Neural progenitor cell (in vitro differentiated cells): ENCODE measurements at regions not wholly inside any gene's neighbourhood (a gene's known extent, or its start where the extent isn't known, plus 50 kb on each side); places are given as distances from the start of the nearest gene placed in this dataset.
A peak's percentile ranks its signal among the peaks of the same experiment; 100 is the strongest.

Experiments used
- DNase-seq: peaks from one replicate; pipeline ENCODE4 v3.0.0-alpha.2; 2016; ENCODE audit warnings: low spot score
- H2AFZ ChIP-seq: fragments of 200-600 bp; sonication (generic); replicated peaks from 2 replicates; pipeline ENCODE4 v1.6.1; 2016; ENCODE audit warnings: antibody characterized with exemption
- H3F3A ChIP-seq: fragments of 200-600 bp; sonication (generic); 2 replicates; pipeline ENCODE4 v1.6.1; 2016; ENCODE audit warnings: antibody characterized with exemption, low read depth
- H3K27ac ChIP-seq: fragments of 200-600 bp; sonication (generic); 2 replicates; pipeline ENCODE4 v1.5.1; 2016; ENCODE audit warnings: mild to moderate bottlenecking
- H3K27me3 ChIP-seq: fragments of 200-600 bp; sonication (generic); 2 replicates; pipeline ENCODE4 v1.6.1; 2016; ENCODE audit warnings: mild to moderate bottlenecking, moderate library complexity
- H3K36me3 ChIP-seq: fragments of 200-600 bp; sonication (generic); 2 replicates; pipeline ENCODE4 v1.5.1; 2016
- H3K4me1 ChIP-seq: fragments of 200-600 bp; sonication (generic); 2 replicates; pipeline ENCODE4 v1.6.1; 2016; ENCODE audit warnings: mixed run types
- H3K4me2 ChIP-seq: fragments of 200-600 bp; sonication (generic); 2 replicates; pipeline ENCODE4 v1.6.1; 2016
- H3K4me3 ChIP-seq: fragments of 200-600 bp; sonication (generic); 2 replicates; pipeline ENCODE4 v1.5.1; 2016
- H3K79me2 ChIP-seq: fragments of 200-600 bp; sonication (generic); 2 replicates; pipeline ENCODE4 v1.6.1; 2016; ENCODE audit warnings: low read depth
- H3K9ac ChIP-seq: fragments of 200-600 bp; sonication (generic); 2 replicates; pipeline ENCODE4 v1.6.1; 2016
- H3K9me3 ChIP-seq: fragments of 200-600 bp; sonication (generic); 2 replicates; pipeline ENCODE4 v1.5.1; 2016; ENCODE audit warnings: low read depth
- H4K20me1 ChIP-seq: fragments of 200-600 bp; sonication (generic); 2 replicates; pipeline ENCODE4 v1.6.1; 2016; ENCODE audit warnings: low read depth
- H3K27ac Mint-ChIP-seq: 3 replicates; pipeline ENCODE4 v1.8.0; 2021; ENCODE audit warnings: mixed read lengths
- H3K27me3 Mint-ChIP-seq: 2 replicates; pipeline ENCODE4 v1.8.0; 2022; ENCODE audit warnings: low read depth, mild to moderate bottlenecking, inconsistent platforms, moderate library complexity, mixed read lengths; ENCODE audit not compliant: insufficient read depth
- H3K36me3 Mint-ChIP-seq: 3 replicates; pipeline ENCODE4 v1.8.0; 2021; ENCODE audit warnings: mixed read lengths
- H3K4me1 Mint-ChIP-seq: 3 replicates; pipeline ENCODE4 v1.8.0; 2021; ENCODE audit warnings: mixed read lengths
- H3K4me3 Mint-ChIP-seq: 3 replicates; pipeline ENCODE4 v1.8.0; 2021; ENCODE audit warnings: mild to moderate bottlenecking, moderate library complexity, mixed read lengths
- H3K9me3 Mint-ChIP-seq: 3 replicates; pipeline ENCODE4 v1.8.0; 2020; ENCODE audit warnings: mixed read lengths
- CTCF ChIP-seq: fragments of 200-600 bp; sonication (generic); IDR thresholded peaks from 2 replicates; pipeline ENCODE4 v1.5.1; 2017; ENCODE audit warnings: antibody characterized with exemption, mild to moderate bottlenecking
- EZH2 ChIP-seq: fragments of 200-600 bp; sonication (generic); IDR thresholded peaks from 2 replicates; pipeline ENCODE4 v1.6.1; 2017; ENCODE audit warnings: antibody characterized with exemption, mild to moderate bottlenecking, moderate library complexity
- EZH2phosphoT487 ChIP-seq: fragments of 200-600 bp; sonication (generic); IDR thresholded peaks from 2 replicates; pipeline ENCODE4 v1.6.1; 2017; ENCODE audit warnings: antibody characterized with exemption

GRCh38 chr4:140234697-140235060 lies 80.7 kb upstream of the MAML3 start:
- no peaks in the 10 kb centered on the region for H3K79me2 ChIP-seq
- no peak overlapping the region for H3K27ac Mint-ChIP-seq
- H3K4me3 ChIP-seq, result no peak overlapping the region
- no peaks in the 10 kb centered on the region for H3K9me3 ChIP-seq
- no peak for DNase-seq
- peaks cover 34% of the 10 kb centered on the region for H3K4me1 ChIP-seq
- no peak overlapping the region for H3K4me3 Mint-ChIP-seq
- H3K4me2 ChIP-seq, result no peak overlapping the region
- H3K9me3 Mint-ChIP-seq, result peaks cover 5% of the 10 kb centered on the region
- H3F3A ChIP-seq, result peaks cover 36% of the 10 kb centered on the region
- H3K9ac ChIP-seq, result no peak overlapping the region
- no peaks in the 10 kb centered on the region for H4K20me1 ChIP-seq
- no peaks in the 10 kb centered on the region for H3K36me3 ChIP-seq
- H3K36me3 Mint-ChIP-seq, result no peaks in the 10 kb centered on the region
- no peak overlapping the region for H2AFZ ChIP-seq
- H3K27me3 Mint-ChIP-seq, result peaks cover 4% of the 10 kb centered on the region
- peaks cover 63% of the 10 kb centered on the region for H3K4me1 Mint-ChIP-seq
- H3K27ac ChIP-seq, result no peak overlapping the region
- no peaks in the 10 kb centered on the region for H3K27me3 ChIP-seq
- TF ChIP-seq EZH2, result no peak
- no peak for TF ChIP-seq CTCF
- no peak for TF ChIP-seq EZH2phosphoT487

- H3K4me2 ChIP-seq, result no peak overlapping the region
- no peak overlapping the region for H3K4me3 Mint-ChIP-seq
- no peak overlapping the region for H3K27ac ChIP-seq
- no peak overlapping the region for H3K27ac Mint-ChIP-seq
- no peaks in the 10 kb centered on the region for H3K36me3 Mint-ChIP-seq
- H3K4me1 ChIP-seq, result peaks cover 28% of the 10 kb centered on the region
- peaks cover 5% of the 10 kb centered on the region for H3K9me3 Mint-ChIP-seq
- peaks cover 57% of the 10 kb centered on the region for H3K4me1 Mint-ChIP-seq
- DNase-seq, result no peak
- H3K36me3 ChIP-seq, result no peaks in the 10 kb centered on the region
- peaks cover 5% of the 10 kb centered on the region for H3K27me3 Mint-ChIP-seq
- no peak overlapping the region for H3K9ac ChIP-seq
- H4K20me1 ChIP-seq, result no peaks in the 10 kb centered on the region
- H3K79me2 ChIP-seq, result no peaks in the 10 kb centered on the region
- no peak overlapping the region for H3K4me3 ChIP-seq
- H3F3A ChIP-seq, result peaks cover 30% of the 10 kb centered on the region
- no peak overlapping the region for H2AFZ ChIP-seq
- H3K9me3 ChIP-seq, result no peaks in the 10 kb centered on the region
- no peaks in the 10 kb centered on the region for H3K27me3 ChIP-seq
- TF ChIP-seq EZH2, result no peak
Measured at GRCh38 chr4:140233791-140234696, 80.1 kb upstream of the MAML3 start.

GRCh38 chr4:140229881-140230280 lies 75.9 kb upstream of the MAML3 start:
- Mint-ChIP-seq H3K9me3 (peaks cover 5% of the 10 kb centered on the region), H3K27me3 (peaks cover 5% of the 10 kb centered on the region), H3K27ac (no peak overlapping the region), H3K4me3 (no peak overlapping the region), H3K4me1 (peaks cover 17% of the 10 kb centered on the region), H3K36me3 (no peaks in the 10 kb centered on the region)
- H4K20me1 ChIP-seq, result no peaks in the 10 kb centered on the region
- no peak overlapping the region for H2AFZ ChIP-seq
- no peak overlapping the region for H3K4me2 ChIP-seq
- H3F3A ChIP-seq, result no peaks in the 10 kb centered on the region
- H3K27me3 ChIP-seq, result no peaks in the 10 kb centered on the region
- H3K79me2 ChIP-seq, result no peaks in the 10 kb centered on the region
- no peaks in the 10 kb centered on the region for H3K36me3 ChIP-seq
- TF ChIP-seq EZH2 (no peak), EZH2phosphoT487 (no peak), CTCF (no peak)
- no peak overlapping the region for H3K27ac ChIP-seq
- no peak for DNase-seq
- H3K4me1 ChIP-seq, result peaks cover 9% of the 10 kb centered on the region
- H3K4me3 ChIP-seq, result no peak overlapping the region
- H3K9ac ChIP-seq, result no peak overlapping the region
- H3K9me3 ChIP-seq, result no peaks in the 10 kb centered on the region

- TF ChIP-seq EZH2phosphoT487, result no peak
- no peak for TF ChIP-seq EZH2
- TF ChIP-seq CTCF, result no peak
- no peaks in the 10 kb centered on the region for H3K9me3 ChIP-seq
- peak overlapping the region; percentile 26 for H2AFZ ChIP-seq
- no peaks in the 10 kb centered on the region for H3K36me3 ChIP-seq
- H3K4me2 ChIP-seq, result no peak overlapping the region
- no peak for DNase-seq
- H3K4me3 ChIP-seq, result no peak overlapping the region
- no peaks in the 10 kb centered on the region for H3F3A ChIP-seq
- H3K9me3 Mint-ChIP-seq, result peaks cover 5% of the 10 kb centered on the region
- H3K27ac ChIP-seq, result no peak overlapping the region
- peaks cover 9% of the 10 kb centered on the region for H3K4me1 ChIP-seq
- H3K9ac ChIP-seq, result no peak overlapping the region
- peaks cover 3% of the 10 kb centered on the region for H3K27me3 Mint-ChIP-seq
- H3K4me1 Mint-ChIP-seq, result peaks cover 9% of the 10 kb centered on the region
- H3K27me3 ChIP-seq, result no peaks in the 10 kb centered on the region
- H3K4me3 Mint-ChIP-seq, result no peak overlapping the region
- no peaks in the 10 kb centered on the region for H4K20me1 ChIP-seq
- H3K27ac Mint-ChIP-seq, result no peak overlapping the region
- no peaks in the 10 kb centered on the region for H3K36me3 Mint-ChIP-seq
- H3K79me2 ChIP-seq, result no peaks in the 10 kb centered on the region
Measured at GRCh38 chr4:140227286-140227685, 73.3 kb upstream of the MAML3 start.
